ENCODE measurements at regions not wholly inside any gene's neighbourhood (a gene's known extent, or its start where the extent isn't known, plus 50 kb on each side); places are given as distances from the start of the nearest gene placed in this dataset.

- TF ChIP-seq ZBTB21 (tag by site-specific recombination; IDR thresholded peaks at IDR 0.05) (no peak), ZNF121 (tag by site-specific recombination; IDR thresholded peaks at IDR 0.05) (no peak), CTCF (tag by site-specific recombination; IDR thresholded peaks at IDR 0.05) (no peak), ZNF48 (tag by site-specific recombination; IDR thresholded peaks at IDR 0.05) (no peak), YY1 (tag by site-specific recombination; IDR thresholded peaks at IDR 0.05) (no peak), ZBTB11 (tag by site-specific recombination; conservative IDR thresholded peaks at IDR 0.05; ENCODE audit: low read depth) (no peak), ZNF391 (tag by site-specific recombination; IDR thresholded peaks at IDR 0.05; ENCODE audit: borderline replicate concordance, low read depth) (no peak), ZNF513 (tag by site-specific recombination; IDR thresholded peaks at IDR 0.05) (no peak), PATZ1 (tag by site-specific recombination; IDR thresholded peaks at IDR 0.05) (no peak), ZNF404 (tag by site-specific recombination; IDR thresholded peaks at IDR 0.05) (no peak), SETDB1 (IDR thresholded peaks at IDR 0.05; ENCODE audit: insufficient read length, low read length) (no peak), ZNF19 (tag by site-specific recombination; IDR thresholded peaks at IDR 0.05; ENCODE audit: low read depth) (no peak), ZBTB48 (tag by site-specific recombination; IDR thresholded peaks at IDR 0.05) (no peak), ZIC2 (tag by site-specific recombination; IDR thresholded peaks at IDR 0.05) (no peak)
These were observed 83.8 kb upstream of the PLEKHG7 start for GRCh38 chr12:92619026-92619425.
